ENCODE measurements at regions not wholly inside any gene's neighbourhood (a gene's known extent, or its start where the extent isn't known, plus 50 kb on each side); places are given as distances from the start of the nearest gene placed in this dataset.
"Not testable (repeated sequence)": the region's sequence is repeated elsewhere in the genome, so short reads cannot be mapped to it uniquely, and the experiment has no call there.

GRCh38 chr1:157460381-157460780, 91.9 kb downstream of the FCRL5 start:
- H3K4me3 ChIP-seq (ENCODE audit: low read depth, low read length), result no peak overlapping the region
- TF ChIP-seq CTCF (IDR thresholded peaks at IDR 0.05; ENCODE audit: low read depth, low read length, missing control alignments), result no peak
- no peak for DNase-seq (ENCODE audit: low read depth)

- no peak for DNase-seq (ENCODE audit: low read depth)
- TF ChIP-seq CTCF (IDR thresholded peaks at IDR 0.05; ENCODE audit: low read depth, low read length, missing control alignments), result no peak
- H3K4me3 ChIP-seq (ENCODE audit: low read depth, low read length), result no peak overlapping the region
Observed at GRCh38 chr1:157457279-157457678, 95.0 kb downstream of the FCRL5 start.

GRCh38 chr1:157455318-157455717, 97.0 kb downstream of the FCRL5 start:
- TF ChIP-seq CTCF (IDR thresholded peaks at IDR 0.05; ENCODE audit: low read depth, low read length, missing control alignments), result no peak
- H3K4me3 ChIP-seq (ENCODE audit: low read depth, low read length), result no peak overlapping the region
- DNase-seq (ENCODE audit: low read depth), result no peak

GRCh38 chr1:157450106-157450505, 102.2 kb downstream of the FCRL5 start:
- no peak overlapping the region for H3K4me3 ChIP-seq (ENCODE audit: low read depth, low read length)
- TF ChIP-seq CTCF (IDR thresholded peaks at IDR 0.05; ENCODE audit: low read depth, low read length, missing control alignments), result no peak
- no peak for DNase-seq (ENCODE audit: low read depth)

- no peak for TF ChIP-seq CTCF (IDR thresholded peaks at IDR 0.05; ENCODE audit: low read depth, low read length, missing control alignments)
- no peak overlapping the region for H3K4me3 ChIP-seq (ENCODE audit: low read depth, low read length)
- DNase-seq (ENCODE audit: low read depth), result no peak
Observed at GRCh38 chr1:157448636-157449035, 103.7 kb downstream of the FCRL5 start.

DNA sequence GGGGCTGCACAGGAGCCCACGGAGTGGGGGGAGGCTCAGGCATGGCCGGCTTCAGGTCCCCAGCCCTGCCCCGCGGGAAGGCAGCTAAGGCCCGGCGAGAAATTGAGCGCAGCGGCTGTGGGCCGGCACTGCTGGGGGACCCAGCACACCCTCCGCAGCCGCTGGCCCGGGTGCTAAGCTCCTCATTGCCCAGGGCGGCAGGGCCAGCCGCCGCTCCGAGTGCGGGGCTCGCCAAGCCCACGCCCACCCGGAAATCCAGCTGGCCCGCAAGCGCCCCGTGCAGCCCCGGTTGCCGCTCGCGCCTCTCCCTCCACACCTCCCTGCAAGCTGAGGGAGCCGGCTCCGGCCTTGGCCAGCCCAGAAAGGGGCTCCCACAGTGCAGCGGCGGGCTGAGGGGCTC, 106.0 kb downstream of the FCRL5 start:
- not testable (repeated sequence) for DNase-seq (ENCODE audit: low read depth); H3K4me3 ChIP-seq (ENCODE audit: low read depth, low read length)

- H3K4me3 ChIP-seq (ENCODE audit: low read depth, low read length); DNase-seq (ENCODE audit: low read depth): not testable (repeated sequence)
Observed at GRCh38 chr1:157445616-157446140, 106.6 kb downstream of the FCRL5 start.

GRCh38 chr1:157442065-157442464, 110.2 kb downstream of the FCRL5 start:
- DNase-seq (ENCODE audit: low read depth), result no peak
- no peak for TF ChIP-seq CTCF (IDR thresholded peaks at IDR 0.05; ENCODE audit: low read depth, low read length, missing control alignments)
- H3K4me3 ChIP-seq (ENCODE audit: low read depth, low read length), result no peak overlapping the region
